Epithelial cell of proximal tubule (primary cell): ENCODE measurements at regions not wholly inside any gene's neighbourhood (a gene's known extent, or its start where the extent isn't known, plus 50 kb on each side); places are given as distances from the start of the nearest gene placed in this dataset.
"Not testable (repeated sequence)": the region's sequence is repeated elsewhere in the genome, so short reads cannot be mapped to it uniquely, and the experiment has no call there.

Experiments
- DNase-seq: peaks from one replicate; pipeline ENCODE4 v3.0.0-alpha.2; 2011; ENCODE audit warnings: low read depth
- H3K4me3 ChIP-seq: 2 replicates; pipeline ENCODE4 v1.5.1; 2011; ENCODE audit warnings: low read depth, mild to moderate bottlenecking, low read length
- TF ChIP-seq, protein P1 (sequence below): conservative IDR thresholded peaks from 2 replicates; pipeline ENCODE4 v1.5.1; 2012; ENCODE audit warnings: low read depth, mild to moderate bottlenecking, low read length

DNA sequence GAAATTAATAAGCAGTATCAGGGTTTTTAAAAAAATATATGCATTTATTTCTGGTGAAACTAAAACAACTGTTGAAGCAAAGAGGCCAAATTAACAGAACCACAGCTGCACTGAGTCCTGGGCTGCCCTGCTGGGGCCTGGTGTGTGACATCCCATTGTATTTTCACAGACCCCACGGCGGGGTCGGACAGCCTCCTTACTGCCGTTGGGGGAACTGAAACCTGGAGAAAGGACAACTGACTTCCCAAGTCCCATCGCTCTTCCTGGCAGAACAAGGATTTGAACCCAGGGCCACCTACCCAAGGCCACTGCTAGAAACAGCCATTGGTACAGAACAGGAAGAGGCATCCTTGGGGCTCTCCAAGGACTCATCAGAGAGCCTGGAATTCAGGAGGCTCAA is 114.8 kb upstream of the SFSWAP start:
- no peak for DNase-seq
- TF ChIP-seq, protein P1, sequence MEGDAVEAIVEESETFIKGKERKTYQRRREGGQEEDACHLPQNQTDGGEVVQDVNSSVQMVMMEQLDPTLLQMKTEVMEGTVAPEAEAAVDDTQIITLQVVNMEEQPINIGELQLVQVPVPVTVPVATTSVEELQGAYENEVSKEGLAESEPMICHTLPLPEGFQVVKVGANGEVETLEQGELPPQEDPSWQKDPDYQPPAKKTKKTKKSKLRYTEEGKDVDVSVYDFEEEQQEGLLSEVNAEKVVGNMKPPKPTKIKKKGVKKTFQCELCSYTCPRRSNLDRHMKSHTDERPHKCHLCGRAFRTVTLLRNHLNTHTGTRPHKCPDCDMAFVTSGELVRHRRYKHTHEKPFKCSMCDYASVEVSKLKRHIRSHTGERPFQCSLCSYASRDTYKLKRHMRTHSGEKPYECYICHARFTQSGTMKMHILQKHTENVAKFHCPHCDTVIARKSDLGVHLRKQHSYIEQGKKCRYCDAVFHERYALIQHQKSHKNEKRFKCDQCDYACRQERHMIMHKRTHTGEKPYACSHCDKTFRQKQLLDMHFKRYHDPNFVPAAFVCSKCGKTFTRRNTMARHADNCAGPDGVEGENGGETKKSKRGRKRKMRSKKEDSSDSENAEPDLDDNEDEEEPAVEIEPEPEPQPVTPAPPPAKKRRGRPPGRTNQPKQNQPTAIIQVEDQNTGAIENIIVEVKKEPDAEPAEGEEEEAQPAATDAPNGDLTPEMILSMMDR: no peak
- H3K4me3 ChIP-seq: no peak overlapping the region

DNA sequence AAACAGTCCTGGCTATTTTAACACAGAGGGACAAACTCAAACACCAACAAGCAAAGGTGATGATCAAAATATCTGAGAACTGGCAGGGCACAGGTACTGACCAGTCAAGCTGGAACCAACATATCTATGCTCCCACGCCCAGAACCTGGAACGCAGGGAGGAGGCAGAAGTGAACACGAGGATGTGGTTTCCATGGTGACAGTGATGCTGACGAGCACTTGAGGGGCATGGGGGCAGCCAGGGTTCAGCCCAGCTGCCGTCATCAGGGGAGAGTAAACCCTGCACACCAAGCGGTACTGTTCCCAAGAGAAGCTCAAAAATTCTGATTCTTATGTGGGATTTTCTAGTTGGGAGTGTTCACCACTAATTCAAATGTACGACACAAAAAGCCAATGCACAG is 113.6 kb upstream of the SFSWAP start:
- no peak overlapping the region for H3K4me3 ChIP-seq
- TF ChIP-seq, protein P1: no peak
- DNase-seq: no peak

- no peak for DNase-seq
- H3K4me3 ChIP-seq: no peak overlapping the region
- TF ChIP-seq, protein P1: no peak
Observed at GRCh38 chr12:131598717-131599116, 112.2 kb upstream of the SFSWAP start.

DNA sequence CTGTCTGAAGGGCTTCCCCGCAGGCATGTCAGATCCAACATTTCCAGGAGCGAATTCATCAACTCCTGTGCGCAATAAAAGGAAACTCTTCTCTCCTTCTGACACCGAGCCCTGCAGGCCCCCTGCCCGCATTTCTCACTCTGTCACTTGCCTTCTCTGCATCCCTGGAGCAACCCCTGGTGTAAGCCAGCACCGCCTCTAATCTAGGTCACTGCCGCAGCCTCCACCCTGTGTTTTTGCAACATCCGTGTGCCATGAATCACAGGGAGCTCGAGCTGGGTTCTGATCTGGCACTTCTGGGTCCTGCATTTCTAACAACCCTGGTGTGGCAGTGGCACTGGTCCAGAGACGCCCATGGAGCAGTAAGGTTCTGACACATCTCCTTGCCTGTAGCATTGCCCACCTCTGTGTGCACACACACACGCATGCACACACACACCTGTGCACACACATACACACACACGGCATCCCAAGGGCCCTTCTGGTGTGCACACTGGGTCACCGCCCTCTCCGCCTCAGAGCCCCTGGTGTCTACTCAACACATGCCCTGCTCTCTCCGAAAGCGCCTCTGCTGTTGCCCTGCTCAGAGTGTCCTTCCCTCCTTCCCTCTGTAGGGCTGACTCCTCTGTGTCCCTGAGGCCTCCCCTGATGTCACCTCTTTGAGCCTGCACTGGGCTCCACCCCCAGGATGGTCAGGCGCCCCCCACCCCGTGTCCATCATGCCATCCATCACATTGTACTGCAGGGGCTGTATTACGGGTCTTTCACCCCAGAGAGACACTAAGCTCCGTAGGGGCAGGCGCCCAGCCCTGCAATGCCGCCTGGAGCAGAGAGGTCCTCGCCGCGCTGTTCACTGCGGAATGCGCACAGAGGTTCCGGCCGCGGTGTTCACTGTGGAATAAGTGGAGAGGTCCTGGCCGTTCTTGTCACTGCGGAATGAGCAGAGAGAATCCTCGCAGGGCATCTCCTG is 111.4 kb upstream of the SFSWAP start:
- DNase-seq: no peak
- TF ChIP-seq, protein P1: no peak
- no peak overlapping the region for H3K4me3 ChIP-seq

DNA sequence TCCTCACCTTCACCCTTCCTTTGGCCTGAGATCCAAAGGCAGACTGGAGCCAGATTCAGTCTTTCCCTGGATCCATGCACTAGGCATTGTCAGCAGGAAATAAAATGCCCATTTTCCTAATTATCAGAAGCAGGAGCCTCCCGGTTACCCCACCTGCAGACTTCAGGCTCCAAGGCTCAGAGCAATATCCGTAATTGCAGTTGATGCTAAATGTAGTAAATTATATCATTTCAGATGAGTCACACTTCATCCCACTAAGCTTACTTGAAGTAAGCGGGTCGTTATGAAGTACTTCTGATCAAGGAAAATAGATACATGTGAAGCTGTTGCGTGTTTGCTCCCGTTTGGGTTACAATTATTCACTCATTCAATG is 110.7 kb upstream of the SFSWAP start:
- TF ChIP-seq, protein P1: no peak
- no peak for DNase-seq
- no peak overlapping the region for H3K4me3 ChIP-seq

GRCh38 chr12:131601499-131601898 is 109.4 kb upstream of the SFSWAP start:
- H3K4me3 ChIP-seq, DNase-seq: not testable (repeated sequence)

GRCh38 chr12:131603106-131603938 is 107.6 kb upstream of the SFSWAP start:
- no peak overlapping the region for H3K4me3 ChIP-seq
- DNase-seq: no peak
- TF ChIP-seq, protein P1: no peak
